Smooth muscle cell (in vitro differentiated cells): ENCODE measurements at regions not wholly inside any gene's neighbourhood (a gene's known extent, or its start where the extent isn't known, plus 50 kb on each side); places are given as distances from the start of the nearest gene placed in this dataset.

Experiments
- DNase-seq: peaks from one replicate; lab custom pipeline; 2025; ENCODE audit not compliant: unreplicated experiment; lab: John Stamatoyannopoulos, UW
- H2AFZ ChIP-seq: fragments of 200-600 bp; sonication (generic); 2 replicates; pipeline ENCODE4 v1.6.0; 2016; ENCODE audit warnings: antibody characterized with exemption, low read depth, mild to moderate bottlenecking
- H3F3A ChIP-seq: fragments of 200-600 bp; sonication (generic); 2 replicates; pipeline ENCODE4 v1.6.0; 2017; ENCODE audit warnings: antibody characterized with exemption, low read depth
- H3K27ac ChIP-seq: fragments of 200-600 bp; sonication (generic); 2 replicates; pipeline ENCODE4 v1.5.1; 2016; ENCODE audit warnings: low read depth, mild to moderate bottlenecking
- H3K27me3 ChIP-seq: fragments of 200-600 bp; sonication (generic); 2 replicates; pipeline ENCODE4 v1.6.1; 2016; ENCODE audit warnings: low read depth, mild to moderate bottlenecking
- H3K36me3 ChIP-seq: fragments of 200-600 bp; sonication (generic); 2 replicates; pipeline ENCODE4 v1.5.1; 2016; ENCODE audit warnings: low read depth
- H3K4me1 ChIP-seq: fragments of 200-600 bp; sonication (generic); 2 replicates; pipeline ENCODE4 v1.5.1; 2016; ENCODE audit warnings: low read depth
- H3K4me2 ChIP-seq: fragments of 200-600 bp; sonication (generic); 2 replicates; pipeline ENCODE4 v1.6.0; 2016; ENCODE audit warnings: mild to moderate bottlenecking
- H3K4me3 ChIP-seq: fragments of 200-600 bp; sonication (generic); 2 replicates; pipeline ENCODE4 v1.5.1; 2016; ENCODE audit warnings: mild to moderate bottlenecking
- H3K79me2 ChIP-seq: fragments of 200-600 bp; sonication (generic); 2 replicates; pipeline ENCODE4 v1.6.0; 2016; ENCODE audit warnings: low read depth, mild to moderate bottlenecking
- H3K9ac ChIP-seq: fragments of 200-600 bp; sonication (generic); 2 replicates; pipeline ENCODE4 v1.6.0; 2016; ENCODE audit warnings: low read depth
- H3K9me3 ChIP-seq: fragments of 200-600 bp; sonication (generic); replicated peaks from 2 replicates; pipeline ENCODE4 v1.5.1; 2016; ENCODE audit warnings: low read depth
- H4K20me1 ChIP-seq: fragments of 200-600 bp; sonication (generic); 2 replicates; pipeline ENCODE4 v1.6.0; 2016; ENCODE audit warnings: low read depth
- WGBS: methylation state at CpG from one replicate; pipeline ENCODE4 v1.1.7; 2016; ENCODE audit warnings: low lambda C conversion rate; 5-methylcytosine and 5-hydroxymethylcytosine counted together
- TF ChIP-seq, protein P1 (sequence below): fragments of 200-600 bp; sonication (generic); IDR thresholded peaks from 2 replicates; pipeline ENCODE4 v1.5.1; 2017; ENCODE audit warnings: borderline replicate concordance, mild to moderate bottlenecking, antibody characterized with exemption; ENCODE audit not compliant: insufficient read depth, poor library complexity, severe bottlenecking

DNA sequence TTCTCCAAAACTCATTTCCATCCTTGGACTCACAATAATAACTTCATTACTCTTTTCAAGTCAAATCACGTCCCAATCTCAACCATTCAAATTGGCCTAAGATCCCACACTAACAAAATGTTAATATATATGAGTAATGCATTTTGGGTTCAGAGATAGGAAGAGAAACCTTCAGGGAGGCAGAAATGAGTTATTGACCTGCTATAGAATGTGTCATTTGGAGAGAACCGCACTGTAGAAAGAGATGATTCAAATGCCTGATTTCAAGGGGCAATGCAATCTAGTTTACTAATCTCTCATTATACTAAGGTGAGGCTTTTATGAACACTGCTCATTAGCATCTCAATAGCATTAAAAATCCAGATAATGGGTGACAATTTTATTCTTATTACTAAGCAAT is 1595.0 kb upstream of the GOT2 start:
- Histone ChIP-seq H3K4me1 (no peaks in the 10 kb centered on the region), H3K36me3 (no peaks in the 10 kb centered on the region), H2AFZ (no peak overlapping the region), H3K4me2 (no peak overlapping the region), H3K9me3 (no peaks in the 10 kb centered on the region), H3F3A (no peaks in the 10 kb centered on the region), H3K79me2 (no peaks in the 10 kb centered on the region), H4K20me1 (no peaks in the 10 kb centered on the region), H3K9ac (no peak overlapping the region), H3K27me3 (no peaks in the 10 kb centered on the region), H3K27ac (no peak overlapping the region), H3K4me3 (no peak overlapping the region)
- 66% methylated on average over 2 of the region's 2 CpGs for WGBS
- no peak for DNase-seq
- TF ChIP-seq, protein P1, sequence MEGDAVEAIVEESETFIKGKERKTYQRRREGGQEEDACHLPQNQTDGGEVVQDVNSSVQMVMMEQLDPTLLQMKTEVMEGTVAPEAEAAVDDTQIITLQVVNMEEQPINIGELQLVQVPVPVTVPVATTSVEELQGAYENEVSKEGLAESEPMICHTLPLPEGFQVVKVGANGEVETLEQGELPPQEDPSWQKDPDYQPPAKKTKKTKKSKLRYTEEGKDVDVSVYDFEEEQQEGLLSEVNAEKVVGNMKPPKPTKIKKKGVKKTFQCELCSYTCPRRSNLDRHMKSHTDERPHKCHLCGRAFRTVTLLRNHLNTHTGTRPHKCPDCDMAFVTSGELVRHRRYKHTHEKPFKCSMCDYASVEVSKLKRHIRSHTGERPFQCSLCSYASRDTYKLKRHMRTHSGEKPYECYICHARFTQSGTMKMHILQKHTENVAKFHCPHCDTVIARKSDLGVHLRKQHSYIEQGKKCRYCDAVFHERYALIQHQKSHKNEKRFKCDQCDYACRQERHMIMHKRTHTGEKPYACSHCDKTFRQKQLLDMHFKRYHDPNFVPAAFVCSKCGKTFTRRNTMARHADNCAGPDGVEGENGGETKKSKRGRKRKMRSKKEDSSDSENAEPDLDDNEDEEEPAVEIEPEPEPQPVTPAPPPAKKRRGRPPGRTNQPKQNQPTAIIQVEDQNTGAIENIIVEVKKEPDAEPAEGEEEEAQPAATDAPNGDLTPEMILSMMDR: no peak

DNA sequence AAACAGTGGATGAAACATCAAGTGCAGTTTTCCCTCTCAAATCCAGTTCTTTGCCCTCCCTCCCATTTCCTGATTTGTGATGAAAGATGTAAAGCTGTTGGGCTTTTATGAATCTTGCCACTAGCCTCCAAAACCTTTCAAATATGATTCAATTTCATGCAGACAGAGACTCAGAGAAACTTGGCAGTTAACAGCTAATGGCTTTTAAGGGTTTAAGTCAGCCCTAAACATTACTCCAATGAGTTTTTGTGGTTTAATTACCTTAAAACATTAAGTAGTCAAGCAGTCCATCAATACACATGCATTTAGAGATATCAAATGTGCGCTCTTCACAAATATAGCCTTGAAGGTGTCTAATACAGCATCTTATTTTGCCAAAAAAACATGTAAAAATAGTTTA is 1594.0 kb upstream of the GOT2 start:
- H3F3A ChIP-seq: no peaks in the 10 kb centered on the region
- no peak overlapping the region for H3K4me2 ChIP-seq
- no peak overlapping the region for H3K27ac ChIP-seq
- no peak for DNase-seq
- no peak overlapping the region for H3K9ac ChIP-seq
- H2AFZ ChIP-seq: no peak overlapping the region
- no peaks in the 10 kb centered on the region for H3K36me3 ChIP-seq
- no peaks in the 10 kb centered on the region for H4K20me1 ChIP-seq
- H3K9me3 ChIP-seq: no peaks in the 10 kb centered on the region
- no peak overlapping the region for H3K4me3 ChIP-seq
- H3K79me2 ChIP-seq: no peaks in the 10 kb centered on the region
- TF ChIP-seq, protein P1: no peak
- 100% methylated on average over 1 of the region's 1 CpG for WGBS
- H3K27me3 ChIP-seq: no peaks in the 10 kb centered on the region
- no peaks in the 10 kb centered on the region for H3K4me1 ChIP-seq

DNA sequence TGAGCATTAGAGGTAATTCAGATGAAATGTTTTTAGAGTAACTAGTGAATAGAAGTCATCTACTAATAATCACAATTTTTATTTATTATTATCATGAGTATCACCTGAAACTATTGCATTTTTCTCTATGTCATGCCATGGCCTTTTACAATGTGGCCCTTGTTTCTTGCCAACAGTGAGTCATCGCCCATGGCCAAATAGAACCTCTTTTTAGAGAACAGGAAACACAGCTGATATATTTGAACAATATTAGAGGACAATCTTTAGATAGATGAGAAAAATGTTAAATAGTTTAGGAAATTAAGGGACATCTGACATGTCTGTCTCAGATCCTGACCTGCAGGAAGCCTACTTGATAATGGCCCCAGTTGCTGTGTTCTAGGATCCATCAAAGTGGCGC is 1584.4 kb upstream of the GOT2 start:
- Histone ChIP-seq H3K4me1 (peaks cover 4% of the 10 kb centered on the region), H4K20me1 (no peaks in the 10 kb centered on the region), H3K9ac (no peak overlapping the region), H3K27ac (no peak overlapping the region), H3K4me2 (no peak overlapping the region), H3K4me3 (no peak overlapping the region), H2AFZ (no peak overlapping the region), H3K79me2 (no peaks in the 10 kb centered on the region), H3K27me3 (no peaks in the 10 kb centered on the region), H3K36me3 (no peaks in the 10 kb centered on the region), H3F3A (no peaks in the 10 kb centered on the region), H3K9me3 (no peaks in the 10 kb centered on the region)
- no peak for DNase-seq
- TF ChIP-seq, protein P1: no peak
- 90% methylated on average over 2 of the region's 2 CpGs for WGBS

DNA sequence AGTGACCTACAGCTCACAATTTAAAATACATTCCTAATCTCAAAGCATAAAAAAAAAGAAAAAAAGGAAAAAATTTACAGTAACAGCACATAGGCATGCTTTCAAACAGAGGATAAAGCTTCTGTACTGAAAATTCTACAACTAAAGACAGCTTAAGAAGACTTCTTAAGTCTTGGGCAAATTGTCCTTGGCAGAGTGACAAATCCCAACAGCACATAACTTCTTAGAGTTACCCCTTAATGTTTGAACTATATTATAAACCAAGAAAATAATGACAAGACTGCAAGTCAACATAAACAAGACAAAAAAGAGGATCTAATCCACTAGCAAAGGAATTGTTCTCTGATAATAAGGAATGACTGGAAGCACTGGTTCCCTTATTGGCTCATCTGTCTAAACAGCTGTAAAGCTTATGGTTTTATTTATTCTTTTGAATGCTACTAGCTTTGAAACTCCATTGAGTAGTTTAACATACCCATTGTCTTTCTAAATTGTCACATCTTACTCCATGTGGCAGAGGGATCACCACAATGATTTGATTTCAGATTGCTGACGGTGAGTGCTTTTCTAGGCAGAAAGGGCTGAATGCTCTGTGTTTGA is 1576.8 kb upstream of the GOT2 start:
- Histone ChIP-seq H3K4me2 (no peak overlapping the region), H3K4me1 (peaks cover 8% of the 10 kb centered on the region), H2AFZ (no peak overlapping the region), H3K27me3 (no peaks in the 10 kb centered on the region), H3F3A (no peaks in the 10 kb centered on the region), H3K9ac (no peak overlapping the region), H3K27ac (no peak overlapping the region), H4K20me1 (no peaks in the 10 kb centered on the region), H3K79me2 (no peaks in the 10 kb centered on the region), H3K4me3 (no peak overlapping the region), H3K9me3 (no peaks in the 10 kb centered on the region), H3K36me3 (no peaks in the 10 kb centered on the region)
- DNase-seq: no peak
- WGBS: 83% methylated on average over 1 of the region's 1 CpG
- TF ChIP-seq, protein P1: no peak
